ENCODE measurements at regions not wholly inside any gene's neighbourhood (a gene's known extent, or its start where the extent isn't known, plus 50 kb on each side); places are given as distances from the start of the nearest gene placed in this dataset.

DNA sequence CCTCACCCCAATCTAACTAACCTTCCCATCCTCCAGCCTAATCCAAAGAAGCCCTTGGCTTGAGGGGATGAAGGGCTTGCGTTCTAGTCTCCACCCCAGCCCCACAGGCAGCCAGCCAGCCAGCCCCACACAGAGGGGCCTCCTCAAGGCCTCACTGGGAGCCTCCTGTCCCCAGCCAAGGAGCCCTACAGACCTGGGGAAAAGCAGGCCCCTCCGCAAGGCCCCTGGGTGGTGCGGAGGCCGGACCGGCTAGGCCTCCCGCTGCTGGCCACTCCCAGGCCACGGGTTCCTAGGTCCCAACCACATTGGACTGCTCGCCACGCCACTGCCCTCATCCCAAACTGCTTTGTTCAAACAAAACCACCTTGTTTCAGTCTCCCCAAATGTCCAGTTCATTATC is 78.0 kb downstream of the ZIC5 start:
- H3K4me2 ChIP-seq, result no peak overlapping the region
- no peak overlapping the region for H3K4me3 ChIP-seq
- H3K27ac ChIP-seq, result no peak overlapping the region
- H4K20me1 ChIP-seq, result no peaks in the 10 kb centered on the region
- TF ChIP-seq Cebpa-rat (IDR thresholded peaks at IDR 0.05), result no peak
- no peak overlapping the region for H3K9ac ChIP-seq
- H3K27me3 ChIP-seq, result peaks cover 44% of the 10 kb centered on the region
- H3K4me1 ChIP-seq, result no peaks in the 10 kb centered on the region
- peaks cover 22% of the 10 kb centered on the region for H3K9me3 ChIP-seq
- H3K36me3 ChIP-seq, result no peaks in the 10 kb centered on the region

DNA sequence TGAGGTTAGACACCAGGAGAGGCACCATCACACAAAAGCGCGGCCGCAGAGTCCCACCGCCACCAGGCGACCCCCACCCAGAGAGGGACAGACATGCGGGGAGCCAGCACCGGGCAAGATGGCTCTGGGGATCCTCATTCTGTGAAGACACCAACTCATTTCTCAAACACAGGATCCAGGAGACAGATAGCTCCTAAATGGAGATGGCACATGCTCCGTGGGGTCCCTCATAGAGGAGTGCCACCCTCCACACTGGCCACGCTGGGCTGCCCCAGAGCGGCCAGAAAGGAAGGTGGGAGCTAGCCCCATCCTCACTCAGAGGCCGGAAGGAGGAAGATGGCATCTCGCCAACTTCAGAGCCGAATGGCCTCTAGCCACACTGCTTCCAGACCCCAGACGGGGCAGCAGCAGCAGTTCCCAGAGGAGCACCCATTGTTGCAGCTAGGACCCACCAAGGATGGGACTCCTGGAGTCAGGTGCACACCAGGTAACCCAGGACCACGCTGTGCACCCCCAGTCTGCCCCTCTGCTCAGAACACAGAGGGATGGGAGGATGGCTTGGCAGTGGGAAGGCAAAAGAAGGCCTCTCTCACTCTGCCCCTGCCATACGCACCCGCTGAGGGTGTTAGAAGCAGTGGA is 78.6 kb downstream of the ZIC5 start:
- Histone ChIP-seq H3K27ac (no peak overlapping the region), H3K27me3 (peaks cover 44% of the 10 kb centered on the region)

DNA sequence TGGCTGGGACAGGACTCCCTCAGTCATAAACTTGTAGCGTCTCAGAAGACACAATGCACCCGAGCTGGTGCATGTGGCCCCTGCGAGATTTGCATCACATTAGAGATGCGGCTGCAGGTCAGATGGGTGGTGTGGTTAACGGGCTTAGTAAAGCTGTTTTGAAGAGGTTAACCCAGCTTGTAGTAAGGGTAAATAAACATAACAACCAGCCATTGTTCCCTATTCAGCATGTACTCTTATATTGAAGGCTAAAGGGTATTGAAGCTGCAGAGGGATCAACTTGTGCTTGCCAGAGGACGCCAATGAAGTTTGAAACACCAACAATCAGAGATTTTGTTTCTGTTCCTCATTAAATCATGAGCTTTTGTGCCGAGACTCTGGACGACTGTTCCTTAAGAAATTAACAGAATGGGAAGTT is 79.4 kb downstream of the ZIC5 start:
- Histone ChIP-seq H3K4me2 (no peak overlapping the region), H3K9me3 (peaks cover 22% of the 10 kb centered on the region), H3K27ac (no peak overlapping the region), H3K4me1 (no peaks in the 10 kb centered on the region), H3K27me3 (peaks cover 41% of the 10 kb centered on the region), H3K36me3 (no peaks in the 10 kb centered on the region), H4K20me1 (no peaks in the 10 kb centered on the region), H3K4me3 (no peak overlapping the region), H3K9ac (no peak overlapping the region)
- no peak for TF ChIP-seq Cebpa-rat (IDR thresholded peaks at IDR 0.05)

More for the DNA sequence above, 78.6 kb downstream of the ZIC5 start:
- Histone ChIP-seq H3K4me3 (no peak overlapping the region), H3K36me3 (no peaks in the 10 kb centered on the region), H3K9me3 (peaks cover 22% of the 10 kb centered on the region), H4K20me1 (no peaks in the 10 kb centered on the region), H3K4me1 (no peaks in the 10 kb centered on the region), H3K9ac (no peak overlapping the region), H3K4me2 (no peak overlapping the region)
- no peak for TF ChIP-seq Cebpa-rat (IDR thresholded peaks at IDR 0.05)

DNA sequence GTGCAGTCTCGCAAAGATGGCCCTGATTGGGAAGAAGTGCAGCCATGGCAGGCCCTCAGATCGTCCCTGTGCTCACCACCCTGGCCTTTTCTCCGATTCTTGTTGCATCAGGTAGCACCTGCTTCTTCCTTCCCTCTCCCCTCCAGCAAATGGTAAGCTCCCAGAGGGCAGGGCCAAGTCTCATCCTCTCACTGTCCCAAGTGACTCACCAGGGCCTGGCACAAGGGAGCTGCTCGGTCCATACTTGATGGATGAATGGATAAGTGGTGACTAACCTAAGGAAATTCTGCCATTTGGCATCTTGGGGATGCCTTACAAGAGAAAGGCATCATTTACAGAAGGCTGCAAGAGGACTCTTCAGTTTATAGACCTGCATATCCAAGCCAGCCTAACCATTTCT is 84.9 kb downstream of the ZIC5 start:
- Histone ChIP-seq H3K27ac (no peak overlapping the region), H3K36me3 (no peaks in the 10 kb centered on the region), H3K9me3 (no peaks in the 10 kb centered on the region), H4K20me1 (no peaks in the 10 kb centered on the region), H3K4me1 (peaks cover 5% of the 10 kb centered on the region; the same call in 1 of the 2 replicates), H3K9ac (no peak overlapping the region), H3K4me2 (no peak overlapping the region), H3K4me3 (no peak overlapping the region), H3K27me3 (no peaks in the 10 kb centered on the region)
- no peak for TF ChIP-seq Cebpa-rat (IDR thresholded peaks at IDR 0.05)

GRCh38 chr13:99884913-99885312 is 86.7 kb downstream of the ZIC5 start:
- Histone ChIP-seq H3K27me3 (no peaks in the 10 kb centered on the region), H3K4me2 (no peak overlapping the region), H3K4me3 (no peak overlapping the region), H3K36me3 (no peaks in the 10 kb centered on the region), H3K4me1 (peaks cover 5% of the 10 kb centered on the region; the same call in 1 of the 2 replicates), H3K27ac (no peak overlapping the region), H4K20me1 (no peaks in the 10 kb centered on the region), H3K9ac (no peak overlapping the region), H3K9me3 (no peaks in the 10 kb centered on the region)
- no peak for TF ChIP-seq Cebpa-rat (IDR thresholded peaks at IDR 0.05)

DNA sequence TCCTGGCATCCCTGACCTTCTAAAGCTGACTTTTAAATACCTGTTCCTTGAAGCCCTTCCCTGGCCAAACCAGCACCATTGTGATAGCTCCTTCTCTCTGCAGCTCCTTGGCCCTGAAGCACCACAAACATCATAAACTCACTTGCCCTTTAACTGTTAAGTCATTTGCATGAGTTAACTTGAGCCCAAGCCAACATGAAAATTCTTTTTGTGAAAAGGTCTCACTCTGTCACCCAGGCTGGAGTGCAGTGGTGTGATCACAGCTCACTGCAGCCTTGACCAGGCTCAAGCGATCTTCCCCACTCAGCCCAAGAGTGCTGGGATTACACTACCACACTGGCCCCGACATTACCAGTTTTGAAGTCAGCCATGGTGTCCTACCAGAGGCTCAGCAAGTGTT is 87.8 kb downstream of the ZIC5 start:
- no peaks in the 10 kb centered on the region for H3K36me3 ChIP-seq
- no peaks in the 10 kb centered on the region for H4K20me1 ChIP-seq
- H3K4me2 ChIP-seq, result no peak overlapping the region
- H3K9ac ChIP-seq, result no peak overlapping the region
- no peak for TF ChIP-seq Cebpa-rat (IDR thresholded peaks at IDR 0.05)
- H3K27ac ChIP-seq, result no peak overlapping the region
- H3K9me3 ChIP-seq, result no peaks in the 10 kb centered on the region
- peaks cover 5% of the 10 kb centered on the region; the same call in 1 of the 2 replicates for H3K4me1 ChIP-seq
- no peaks in the 10 kb centered on the region for H3K27me3 ChIP-seq
- no peak overlapping the region for H3K4me3 ChIP-seq

DNA sequence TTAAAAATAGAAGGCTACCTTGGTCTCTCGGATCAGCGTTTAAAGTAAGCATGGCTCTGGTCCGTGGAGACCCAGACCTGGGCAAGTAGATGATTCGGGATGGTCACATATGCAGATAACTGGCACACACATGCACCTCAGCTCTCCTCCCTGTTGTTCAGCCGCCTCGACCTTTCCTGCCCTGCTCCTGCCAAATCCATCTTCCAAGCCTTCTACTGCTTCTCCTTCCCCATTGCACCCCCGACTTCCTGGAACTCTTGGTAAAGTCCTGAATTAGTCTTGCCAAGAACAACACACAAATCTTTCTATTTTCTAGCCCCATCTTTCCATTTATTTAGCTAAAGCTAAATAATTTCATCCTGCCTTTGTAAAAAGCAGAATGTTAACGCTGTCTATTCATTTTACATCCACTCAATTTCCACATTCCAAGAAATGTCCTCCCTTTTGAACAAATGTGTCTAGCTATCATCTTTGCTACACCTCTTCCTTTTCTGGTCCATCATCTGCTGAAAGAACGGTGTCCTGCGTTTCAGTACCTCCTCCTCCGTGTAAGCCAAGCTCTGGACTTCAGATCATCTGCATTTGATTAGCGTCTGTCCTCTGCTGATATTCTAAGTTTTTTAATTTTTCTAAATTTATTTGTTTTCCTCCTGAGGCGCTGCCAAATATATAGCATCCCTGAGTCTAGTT is 92.5 kb downstream of the ZIC5 start:
- Histone ChIP-seq H3K9ac (no peak overlapping the region), H3K4me1 (peaks cover 5% of the 10 kb centered on the region; the same call in 1 of the 2 replicates), H3K27ac (no peak overlapping the region), H3K4me2 (no peak overlapping the region), H3K9me3 (no peaks in the 10 kb centered on the region), H3K4me3 (no peak overlapping the region), H3K27me3 (no peaks in the 10 kb centered on the region), H4K20me1 (no peaks in the 10 kb centered on the region), H3K36me3 (no peaks in the 10 kb centered on the region)
- TF ChIP-seq Cebpa-rat (IDR thresholded peaks at IDR 0.05), result no peak

- no peak for TF ChIP-seq Cebpa-rat (IDR thresholded peaks at IDR 0.05)
- H3K4me2 ChIP-seq, result no peak overlapping the region
- H3K9ac ChIP-seq, result no peak overlapping the region
- H4K20me1 ChIP-seq, result no peaks in the 10 kb centered on the region
- no peaks in the 10 kb centered on the region for H3K27me3 ChIP-seq
- H3K4me1 ChIP-seq, result peaks cover 7% of the 10 kb centered on the region
- no peak overlapping the region for H3K27ac ChIP-seq
- H3K9me3 ChIP-seq, result no peaks in the 10 kb centered on the region
- no peaks in the 10 kb centered on the region for H3K36me3 ChIP-seq
- H3K4me3 ChIP-seq, result no peak overlapping the region
Observed at GRCh38 chr13:99876651-99877050, 94.9 kb downstream of the ZIC5 start.

- H3K36me3 ChIP-seq, result no peaks in the 10 kb centered on the region
- no peaks in the 10 kb centered on the region for H3K9me3 ChIP-seq
- no peak overlapping the region for H3K27ac ChIP-seq
- H3K9ac ChIP-seq, result no peak overlapping the region
- peaks cover 20% of the 10 kb centered on the region for H3K4me1 ChIP-seq
- no peak overlapping the region for H3K4me2 ChIP-seq
- TF ChIP-seq Cebpa-rat (IDR thresholded peaks at IDR 0.05), result no peak
- H3K4me3 ChIP-seq, result no peak overlapping the region
- no peaks in the 10 kb centered on the region for H4K20me1 ChIP-seq
- H3K27me3 ChIP-seq, result no peaks in the 10 kb centered on the region
Observed at GRCh38 chr13:99875391-99875790, 96.2 kb downstream of the ZIC5 start.

DNA sequence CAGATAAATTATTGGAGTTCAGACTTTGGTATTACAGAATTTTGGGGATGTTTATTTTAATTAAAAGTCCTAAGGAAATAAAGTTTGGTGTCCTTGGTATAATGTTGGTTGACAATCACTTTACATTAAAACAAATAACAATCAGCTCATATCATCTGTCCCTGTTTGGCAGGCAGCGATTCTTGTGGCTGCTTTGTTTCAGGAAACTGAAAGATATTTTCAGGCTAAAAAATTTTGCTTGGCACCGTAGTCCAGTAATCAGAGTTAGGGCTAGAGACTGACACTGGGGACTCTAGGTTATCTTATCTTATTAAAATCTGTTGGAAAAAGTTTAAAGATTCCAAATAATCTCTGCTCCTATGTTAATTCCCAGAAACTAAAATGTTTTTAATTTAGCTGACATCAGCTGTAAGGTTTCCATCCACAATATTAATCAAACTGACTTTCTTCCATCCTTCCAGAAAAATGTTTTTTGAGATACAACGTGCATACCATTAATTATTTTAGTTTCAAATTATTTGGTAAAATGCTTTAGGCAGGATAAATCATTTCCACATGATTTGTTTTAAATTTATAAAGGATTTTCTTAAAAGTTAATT is 97.6 kb downstream of the ZIC5 start:
- Histone ChIP-seq H3K27me3 (no peaks in the 10 kb centered on the region), H3K9me3 (no peaks in the 10 kb centered on the region), H3K4me3 (no peak overlapping the region), H4K20me1 (no peaks in the 10 kb centered on the region), H3K4me2 (no peak overlapping the region), H3K9ac (no peak overlapping the region), H3K27ac (no peak overlapping the region), H3K36me3 (no peaks in the 10 kb centered on the region), H3K4me1 (peaks cover 20% of the 10 kb centered on the region)
- TF ChIP-seq Cebpa-rat (IDR thresholded peaks at IDR 0.05), result no peak

Data from BLaER1 (cell line).